ENCODE measurements at regions not wholly inside any gene's neighbourhood (a gene's known extent, or its start where the extent isn't known, plus 50 kb on each side); places are given as distances from the start of the nearest gene placed in this dataset.
"Not testable (repeated sequence)": the region's sequence is repeated elsewhere in the genome, so short reads cannot be mapped to it uniquely, and the experiment has no call there.

DNA sequence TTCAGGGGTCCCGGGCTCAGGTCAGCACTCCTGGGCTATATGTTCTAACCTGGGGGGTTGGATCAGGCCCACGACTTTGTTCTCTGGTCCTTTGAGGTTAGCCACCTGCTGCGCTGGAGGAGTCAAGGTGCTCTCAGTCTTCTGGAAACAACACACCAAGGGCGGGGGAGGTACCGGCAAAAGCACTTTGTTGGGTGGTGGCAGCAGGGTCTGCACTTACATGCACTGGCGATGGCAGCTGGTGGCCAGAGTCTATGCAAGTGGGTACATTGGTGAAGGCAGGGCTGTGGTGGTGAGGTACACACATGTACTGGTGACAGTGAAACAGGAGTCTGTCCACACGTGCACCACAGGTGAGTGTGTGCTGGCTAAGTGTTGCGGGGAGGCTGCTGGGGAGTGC is 194.2 kb upstream of the MAGI2 start:
- no peak overlapping the region for H3K4me3 ChIP-seq (ENCODE audit: low read depth, low read length)
- DNase-seq (ENCODE audit: low read depth): no peak
- no peak for TF ChIP-seq POLR2A (IDR thresholded peaks at IDR 0.05; ENCODE audit: extremely low read depth, insufficient read length)
- TF ChIP-seq, protein P1, sequence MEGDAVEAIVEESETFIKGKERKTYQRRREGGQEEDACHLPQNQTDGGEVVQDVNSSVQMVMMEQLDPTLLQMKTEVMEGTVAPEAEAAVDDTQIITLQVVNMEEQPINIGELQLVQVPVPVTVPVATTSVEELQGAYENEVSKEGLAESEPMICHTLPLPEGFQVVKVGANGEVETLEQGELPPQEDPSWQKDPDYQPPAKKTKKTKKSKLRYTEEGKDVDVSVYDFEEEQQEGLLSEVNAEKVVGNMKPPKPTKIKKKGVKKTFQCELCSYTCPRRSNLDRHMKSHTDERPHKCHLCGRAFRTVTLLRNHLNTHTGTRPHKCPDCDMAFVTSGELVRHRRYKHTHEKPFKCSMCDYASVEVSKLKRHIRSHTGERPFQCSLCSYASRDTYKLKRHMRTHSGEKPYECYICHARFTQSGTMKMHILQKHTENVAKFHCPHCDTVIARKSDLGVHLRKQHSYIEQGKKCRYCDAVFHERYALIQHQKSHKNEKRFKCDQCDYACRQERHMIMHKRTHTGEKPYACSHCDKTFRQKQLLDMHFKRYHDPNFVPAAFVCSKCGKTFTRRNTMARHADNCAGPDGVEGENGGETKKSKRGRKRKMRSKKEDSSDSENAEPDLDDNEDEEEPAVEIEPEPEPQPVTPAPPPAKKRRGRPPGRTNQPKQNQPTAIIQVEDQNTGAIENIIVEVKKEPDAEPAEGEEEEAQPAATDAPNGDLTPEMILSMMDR (IDR thresholded peaks at IDR 0.05; ENCODE audit: low read depth, low read length): no peak
- TF ChIP-seq, protein P2, sequence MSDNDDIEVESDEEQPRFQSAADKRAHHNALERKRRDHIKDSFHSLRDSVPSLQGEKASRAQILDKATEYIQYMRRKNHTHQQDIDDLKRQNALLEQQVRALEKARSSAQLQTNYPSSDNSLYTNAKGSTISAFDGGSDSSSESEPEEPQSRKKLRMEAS (IDR thresholded peaks at IDR 0.05; ENCODE audit: low read depth, low read length): no peak

DNA sequence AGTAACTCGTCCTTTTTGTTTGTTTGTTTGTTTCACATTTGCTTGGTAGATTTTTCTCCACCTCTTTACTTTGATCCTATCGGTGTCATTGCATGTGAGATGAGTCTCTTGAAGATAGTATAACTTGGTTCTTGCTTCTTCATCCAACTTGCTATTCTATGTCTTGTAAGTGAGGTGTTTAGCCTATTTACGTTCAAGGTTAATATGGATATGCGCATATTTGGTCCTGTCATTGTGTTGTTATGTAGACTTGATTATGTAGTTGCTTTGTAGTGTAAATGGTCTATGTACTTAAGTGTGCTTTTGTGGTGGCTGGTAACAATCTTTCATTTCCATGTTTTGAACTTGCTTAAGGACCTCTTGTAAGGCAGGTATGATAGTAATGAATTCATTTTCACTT is 192.8 kb upstream of the MAGI2 start:
- no peak for DNase-seq (ENCODE audit: low read depth)
- TF ChIP-seq, protein P2 (IDR thresholded peaks at IDR 0.05; ENCODE audit: low read depth, low read length): no peak
- no peak for TF ChIP-seq POLR2A (IDR thresholded peaks at IDR 0.05; ENCODE audit: extremely low read depth, insufficient read length)
- TF ChIP-seq, protein P1 (IDR thresholded peaks at IDR 0.05; ENCODE audit: low read depth, low read length): no peak
- no peak overlapping the region for H3K4me3 ChIP-seq (ENCODE audit: low read depth, low read length)

DNA sequence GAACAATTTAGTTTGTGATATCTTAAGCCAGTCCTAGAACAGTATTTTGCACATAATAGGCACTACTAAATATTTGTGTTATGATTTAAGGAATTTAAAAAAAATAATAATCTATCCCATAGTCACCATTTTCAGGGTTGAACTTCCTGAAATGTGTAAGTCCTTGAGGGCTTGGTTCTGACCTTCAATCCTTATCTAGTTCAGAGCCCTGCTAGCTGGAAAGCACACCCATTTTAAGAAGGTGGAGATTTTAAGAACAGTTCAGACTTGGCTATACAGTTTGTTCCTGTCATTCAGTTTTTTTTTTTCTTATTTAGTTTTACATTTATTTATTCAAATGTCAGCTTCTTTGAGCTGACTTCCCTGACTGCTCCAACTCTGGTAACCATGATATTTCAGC is 183.4 kb upstream of the MAGI2 start:
- TF ChIP-seq MYC (IDR thresholded peaks at IDR 0.05; ENCODE audit: low read depth, low read length) (no peak), POLR2A (IDR thresholded peaks at IDR 0.05; ENCODE audit: extremely low read depth, insufficient read length) (no peak)
- TF ChIP-seq, protein P2 (IDR thresholded peaks at IDR 0.05; ENCODE audit: low read depth, low read length): no peak
- TF ChIP-seq, protein P1 (IDR thresholded peaks at IDR 0.05; ENCODE audit: low read depth, low read length): no peak
- no peak for DNase-seq (ENCODE audit: low read depth)
- no peak overlapping the region for H3K4me3 ChIP-seq (ENCODE audit: low read depth, low read length)

DNA sequence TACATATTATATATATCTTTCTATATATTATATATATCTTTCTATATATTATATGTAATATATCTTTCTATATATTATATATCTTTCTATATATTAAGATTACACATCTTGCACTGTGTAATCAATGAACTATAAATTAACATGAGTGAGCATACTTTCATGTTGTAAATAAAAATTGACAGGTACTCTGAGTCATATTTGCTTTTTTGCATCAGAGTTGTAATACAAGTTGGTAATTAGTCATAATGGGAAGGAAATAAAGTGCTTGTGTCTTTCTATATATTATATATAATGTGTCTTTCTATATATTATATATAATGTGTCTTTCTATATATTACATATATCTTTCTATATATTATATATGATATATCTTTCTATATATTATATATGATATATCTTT is 172.5 kb upstream of the MAGI2 start:
- H3K4me3 ChIP-seq (ENCODE audit: low read depth, low read length); DNase-seq (ENCODE audit: low read depth): not testable (repeated sequence)

DNA sequence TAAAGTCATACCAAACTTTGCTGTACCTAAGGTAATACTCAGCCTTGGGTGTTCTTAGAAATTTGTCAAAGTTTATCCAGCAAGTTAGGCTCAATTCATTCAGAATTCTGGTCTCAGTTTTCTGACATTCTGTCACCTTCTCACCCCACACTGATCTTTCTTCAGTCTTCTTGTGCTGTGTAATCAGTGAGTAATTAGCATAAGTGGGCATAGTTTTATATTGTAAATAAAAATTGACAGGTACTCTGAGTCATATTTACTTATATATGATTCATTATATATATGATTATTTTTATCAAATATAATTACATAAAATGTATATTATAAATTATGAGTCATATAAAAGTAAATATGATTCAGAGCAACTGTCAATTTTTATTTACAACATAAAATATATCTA is 170.9 kb upstream of the MAGI2 start:
- no peak overlapping the region for H3K4me3 ChIP-seq (ENCODE audit: low read depth, low read length)
- no peak for DNase-seq (ENCODE audit: low read depth)
- TF ChIP-seq, protein P1 (IDR thresholded peaks at IDR 0.05; ENCODE audit: low read depth, low read length): no peak
- TF ChIP-seq POLR2A (IDR thresholded peaks at IDR 0.05; ENCODE audit: extremely low read depth, insufficient read length): no peak
- TF ChIP-seq, protein P2 (IDR thresholded peaks at IDR 0.05; ENCODE audit: low read depth, low read length): no peak
- no peak for TF ChIP-seq MYC (IDR thresholded peaks at IDR 0.05; ENCODE audit: low read depth, low read length)

DNA sequence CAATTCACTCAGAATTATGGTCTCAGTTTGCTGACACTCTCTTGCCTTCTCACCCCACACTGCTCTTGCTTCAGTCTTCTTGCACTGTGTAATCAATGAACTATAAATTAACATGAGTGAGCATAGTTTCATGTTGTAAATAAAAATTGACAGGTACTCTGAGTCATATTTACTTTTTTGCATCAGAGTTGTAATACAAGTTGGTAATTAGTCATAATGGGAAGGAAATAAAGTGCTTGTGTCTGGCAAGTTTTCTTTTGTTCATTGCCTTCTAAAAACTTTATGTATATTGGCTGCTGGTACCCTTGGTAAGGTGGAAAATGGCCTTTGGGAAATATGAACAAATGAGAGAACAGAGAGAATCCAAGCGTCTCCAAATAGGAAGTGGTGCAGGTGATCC is 169.3 kb upstream of the MAGI2 start:
- no peak for DNase-seq (ENCODE audit: low read depth)
- TF ChIP-seq MYC (IDR thresholded peaks at IDR 0.05; ENCODE audit: low read depth, low read length): no peak
- TF ChIP-seq, protein P2 (IDR thresholded peaks at IDR 0.05; ENCODE audit: low read depth, low read length): no peak
- TF ChIP-seq, protein P1 (IDR thresholded peaks at IDR 0.05; ENCODE audit: low read depth, low read length): no peak
- TF ChIP-seq POLR2A (IDR thresholded peaks at IDR 0.05; ENCODE audit: extremely low read depth, insufficient read length): no peak

More for the DNA sequence above, 169.3 kb upstream of the MAGI2 start:
- no peak overlapping the region for H3K4me3 ChIP-seq (ENCODE audit: low read depth, low read length)

Measured in NB4 (cell line).